ENCODE measurements at regions not wholly inside any gene's neighbourhood (a gene's known extent, or its start where the extent isn't known, plus 50 kb on each side); places are given as distances from the start of the nearest gene placed in this dataset.

DNA sequence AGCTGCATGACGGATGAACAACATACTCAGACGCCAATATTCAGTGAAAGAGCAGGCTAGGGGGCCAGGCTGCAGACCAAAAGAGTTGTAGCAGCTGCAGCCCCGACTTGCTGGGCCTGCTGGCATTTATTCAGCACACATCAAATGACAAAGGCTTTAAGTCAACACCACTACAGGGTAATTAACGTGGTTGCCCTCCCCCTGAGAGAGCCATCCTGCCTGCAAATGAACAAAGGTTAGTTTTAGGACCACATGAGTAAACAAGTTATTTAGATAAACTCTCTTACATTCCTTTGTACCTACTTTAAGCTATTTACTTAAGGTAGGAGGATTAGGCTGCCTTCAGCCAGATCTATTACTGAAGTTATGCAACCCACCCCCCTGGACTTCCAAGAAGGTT is 1329.1 kb downstream of the PCDH18 start:
- TF ChIP-seq, protein P1, sequence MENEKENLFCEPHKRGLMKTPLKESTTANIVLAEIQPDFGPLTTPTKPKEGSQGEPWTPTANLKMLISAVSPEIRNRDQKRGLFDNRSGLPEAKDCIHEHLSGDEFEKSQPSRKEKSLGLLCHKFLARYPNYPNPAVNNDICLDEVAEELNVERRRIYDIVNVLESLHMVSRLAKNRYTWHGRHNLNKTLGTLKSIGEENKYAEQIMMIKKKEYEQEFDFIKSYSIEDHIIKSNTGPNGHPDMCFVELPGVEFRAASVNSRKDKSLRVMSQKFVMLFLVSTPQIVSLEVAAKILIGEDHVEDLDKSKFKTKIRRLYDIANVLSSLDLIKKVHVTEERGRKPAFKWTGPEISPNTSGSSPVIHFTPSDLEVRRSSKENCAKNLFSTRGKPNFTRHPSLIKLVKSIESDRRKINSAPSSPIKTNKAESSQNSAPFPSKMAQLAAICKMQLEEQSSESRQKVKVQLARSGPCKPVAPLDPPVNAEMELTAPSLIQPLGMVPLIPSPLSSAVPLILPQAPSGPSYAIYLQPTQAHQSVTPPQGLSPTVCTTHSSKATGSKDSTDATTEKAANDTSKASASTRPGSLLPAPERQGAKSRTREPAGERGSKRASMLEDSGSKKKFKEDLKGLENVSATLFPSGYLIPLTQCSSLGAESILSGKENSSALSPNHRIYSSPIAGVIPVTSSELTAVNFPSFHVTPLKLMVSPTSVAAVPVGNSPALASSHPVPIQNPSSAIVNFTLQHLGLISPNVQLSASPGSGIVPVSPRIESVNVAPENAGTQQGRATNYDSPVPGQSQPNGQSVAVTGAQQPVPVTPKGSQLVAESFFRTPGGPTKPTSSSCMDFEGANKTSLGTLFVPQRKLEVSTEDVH (IDR thresholded peaks at IDR 0.05; ENCODE audit: low read depth, partially characterized antibody), result no peak
- TF ChIP-seq POLR2AphosphoS5 (IDR thresholded peaks at IDR 0.05; ENCODE audit: low read length) (no peak), POLR2A (IDR thresholded peaks at IDR 0.05; ENCODE audit: low read depth, low read length) (no peak), JUND (IDR thresholded peaks at IDR 0.05; ENCODE audit: low read depth, low read length) (no peak), NR2C1 (IDR thresholded peaks at IDR 0.05) (no peak), TAF1 (IDR thresholded peaks at IDR 0.05; ENCODE audit: borderline replicate concordance, low read depth, low read length) (no peak), GATAD2B (conservative IDR thresholded peaks at IDR 0.05; ENCODE audit: low read depth) (no peak), HDAC6 (IDR thresholded peaks at IDR 0.05; ENCODE audit: unreplicated experiment) (no peak), EGR1 (IDR thresholded peaks at IDR 0.05; ENCODE audit: borderline replicate concordance in 1 of 2, low read depth in 2 of 2, low read length in 2 of 2) (no peak), POLR2AphosphoS2 (IDR thresholded peaks at IDR 0.05; ENCODE audit: low read depth, low read length) (no peak)
- TF ChIP-seq, protein P2, sequence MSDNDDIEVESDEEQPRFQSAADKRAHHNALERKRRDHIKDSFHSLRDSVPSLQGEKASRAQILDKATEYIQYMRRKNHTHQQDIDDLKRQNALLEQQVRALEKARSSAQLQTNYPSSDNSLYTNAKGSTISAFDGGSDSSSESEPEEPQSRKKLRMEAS (IDR thresholded peaks at IDR 0.05; ENCODE audit: low read depth, low read length), result no peak
